Thyroid gland (tissue), 4 donors: ENCODE measurements at regions not wholly inside any gene's neighbourhood (a gene's known extent, or its start where the extent isn't known, plus 50 kb on each side); places are given as distances from the start of the nearest gene placed in this dataset.

Experiments used
- DNase-seq, 2 donors: peaks; one replicate each; pipeline ENCODE4 v3.0.0-alpha.2; 2019
- H3K27ac ChIP-seq, 3 donors: fragments of 200-600 bp; sonication (generic); 1 replicate in 2 of 3; 2 replicates in 1 of 3; pipeline ENCODE4 v1.5.1; 2016 to 2019; ENCODE audit warnings: mild to moderate bottlenecking in 1 of 3, moderate library complexity in 1 of 3
- H3K27me3 ChIP-seq: fragments of 200-600 bp; sonication (generic); one replicate; pipeline ENCODE4 v1.5.1; 2019
- H3K36me3 ChIP-seq, 2 donors: fragments of 200-600 bp; sonication (generic); one replicate each; pipeline ENCODE4 v1.5.1; 2016 to 2019
- H3K4me1 ChIP-seq, 2 donors: fragments of 200-600 bp; sonication (generic); one replicate each; pipeline ENCODE4 v1.5.1; 2017 to 2019
- H3K4me3 ChIP-seq, 3 donors: fragments of 200-600 bp; sonication (generic); replicated peaks in 1 of 3; 1 replicate in 2 of 3; 2 replicates in 1 of 3; pipeline ENCODE4 v1.5.1; 2016; ENCODE audit warnings: mild to moderate bottlenecking in 1 of 3
- H3K9me3 ChIP-seq: fragments of 200-600 bp; sonication (generic); one replicate; pipeline ENCODE4 v1.5.1; 2017
- POLR2A ChIP-seq, 2 donors: fragments of 450-650 bp; IDR thresholded peaks; one replicate each; pipeline ENCODE4 v1.6.1; 2017; ENCODE audit warnings: antibody characterized with exemption in 2 of 2, mild to moderate bottlenecking in 2 of 2, moderate library complexity in 1 of 2
- WGBS, 2 donors: methylation state at CpG; one replicate each; pipeline ENCODE4 v1.1.5; 2017; 5-methylcytosine and 5-hydroxymethylcytosine counted together
- intact Hi-C: fragments of 100-400 bp; cut with DNase I; formaldehyde crosslinking; loops from one replicate; pipeline ENCODE4 v1.15.1; 2023
- TF ChIP-seq, protein P1 (sequence below), 6 experiments: fragments of 200-600 bp in 3 of 6; fragments of 450-650 bp in 3 of 6; sonication (generic) in 3 of 6; IDR thresholded peaks; one replicate each; pipeline ENCODE4 v1.5.1; 2016 to 2019; ENCODE audit warnings: antibody characterized with exemption in 6 of 6, mild to moderate bottlenecking in 2 of 6, inconsistent platforms in 1 of 6, moderate library complexity in 1 of 6

DNA sequence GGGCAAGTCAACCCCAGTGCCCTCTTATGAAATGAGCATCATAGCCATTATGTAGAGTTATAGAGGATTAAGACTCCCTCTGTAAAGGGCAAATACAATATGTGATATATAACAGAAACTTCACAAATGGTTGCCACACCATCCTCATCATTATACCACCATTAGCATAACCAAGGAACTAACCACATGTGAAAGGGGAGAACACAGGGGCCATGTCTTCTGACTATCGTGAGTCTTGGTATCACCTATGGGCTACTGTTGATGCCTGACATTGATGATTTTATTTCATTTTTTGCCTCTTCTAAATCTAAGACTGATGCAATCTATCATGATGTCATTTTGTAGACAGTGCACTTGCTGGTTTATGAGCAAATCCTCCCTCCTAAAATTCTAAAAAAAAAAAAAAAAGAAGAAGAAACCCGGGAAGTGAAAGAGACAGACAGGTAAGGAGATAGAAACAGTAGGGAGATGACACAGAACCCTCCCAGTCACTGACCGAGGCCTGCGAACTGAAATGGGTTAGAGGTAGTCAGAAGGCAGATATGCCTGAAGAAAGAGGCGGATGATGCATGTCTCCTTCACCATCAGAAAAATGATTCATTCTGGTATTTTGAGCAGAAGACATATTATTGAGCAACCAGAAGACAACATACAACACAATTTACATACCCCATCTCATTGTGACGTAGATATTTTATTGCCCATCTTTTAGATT, 266.0 kb downstream of the DMAC1 start:
- WGBS, 2 donors, result 94 to 95% methylated on average over 6 of the region's 6 CpGs
- H3K4me3 ChIP-seq, result no peak overlapping the region
- no peak overlapping the region for H3K27ac ChIP-seq
- H3K36me3 ChIP-seq, result no peaks in the 10 kb centered on the region
- TF ChIP-seq, protein P1, sequence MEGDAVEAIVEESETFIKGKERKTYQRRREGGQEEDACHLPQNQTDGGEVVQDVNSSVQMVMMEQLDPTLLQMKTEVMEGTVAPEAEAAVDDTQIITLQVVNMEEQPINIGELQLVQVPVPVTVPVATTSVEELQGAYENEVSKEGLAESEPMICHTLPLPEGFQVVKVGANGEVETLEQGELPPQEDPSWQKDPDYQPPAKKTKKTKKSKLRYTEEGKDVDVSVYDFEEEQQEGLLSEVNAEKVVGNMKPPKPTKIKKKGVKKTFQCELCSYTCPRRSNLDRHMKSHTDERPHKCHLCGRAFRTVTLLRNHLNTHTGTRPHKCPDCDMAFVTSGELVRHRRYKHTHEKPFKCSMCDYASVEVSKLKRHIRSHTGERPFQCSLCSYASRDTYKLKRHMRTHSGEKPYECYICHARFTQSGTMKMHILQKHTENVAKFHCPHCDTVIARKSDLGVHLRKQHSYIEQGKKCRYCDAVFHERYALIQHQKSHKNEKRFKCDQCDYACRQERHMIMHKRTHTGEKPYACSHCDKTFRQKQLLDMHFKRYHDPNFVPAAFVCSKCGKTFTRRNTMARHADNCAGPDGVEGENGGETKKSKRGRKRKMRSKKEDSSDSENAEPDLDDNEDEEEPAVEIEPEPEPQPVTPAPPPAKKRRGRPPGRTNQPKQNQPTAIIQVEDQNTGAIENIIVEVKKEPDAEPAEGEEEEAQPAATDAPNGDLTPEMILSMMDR (IDR thresholded peaks at IDR 0.05), result no peak
- no peak for TF ChIP-seq POLR2A (IDR thresholded peaks at IDR 0.05)
- H3K27me3 ChIP-seq, result no peaks in the 10 kb centered on the region
- DNase-seq, result no peak
- H3K4me1 ChIP-seq, result no peaks in the 10 kb centered on the region
- no peaks in the 10 kb centered on the region for H3K9me3 ChIP-seq
- intact Hi-C loops, result loop anchor here (10.0 kb wide), 1 partner anchor 479 kb away; no protein-coding TSS in a partner anchor

DNA sequence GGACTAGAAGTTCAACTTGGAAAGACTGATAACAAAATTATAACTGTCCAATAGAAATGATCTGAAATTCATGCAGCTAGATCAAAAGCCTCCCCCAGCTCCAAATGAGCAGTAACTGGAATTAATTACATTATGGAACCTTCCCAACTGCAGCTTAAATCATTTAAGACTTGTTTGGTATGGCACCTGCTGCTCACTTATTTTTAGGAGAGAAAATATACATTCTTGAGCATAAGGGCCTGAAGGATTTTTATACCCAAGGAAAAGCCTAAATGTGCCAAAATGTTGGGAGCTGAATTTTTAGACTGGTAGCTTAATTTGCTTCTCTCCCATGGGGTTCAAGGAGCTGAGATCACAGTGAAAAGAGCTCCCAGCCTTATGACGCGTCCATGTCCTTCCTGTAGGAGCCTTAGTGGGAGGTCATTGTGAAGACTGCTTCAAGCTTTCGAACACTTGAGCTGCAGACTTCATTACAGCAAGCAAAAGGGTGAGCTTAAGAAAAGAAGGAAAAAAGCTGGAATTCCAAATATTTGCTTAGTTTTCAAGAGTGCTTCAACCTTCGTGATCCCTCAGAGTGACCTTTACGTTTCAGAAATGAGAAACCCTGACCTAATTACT, 276.0 kb downstream of the DMAC1 start:
- H3K4me1 ChIP-seq, result peaks cover 0 to 12% of the 10 kb centered on the region in 2 donors

DNA sequence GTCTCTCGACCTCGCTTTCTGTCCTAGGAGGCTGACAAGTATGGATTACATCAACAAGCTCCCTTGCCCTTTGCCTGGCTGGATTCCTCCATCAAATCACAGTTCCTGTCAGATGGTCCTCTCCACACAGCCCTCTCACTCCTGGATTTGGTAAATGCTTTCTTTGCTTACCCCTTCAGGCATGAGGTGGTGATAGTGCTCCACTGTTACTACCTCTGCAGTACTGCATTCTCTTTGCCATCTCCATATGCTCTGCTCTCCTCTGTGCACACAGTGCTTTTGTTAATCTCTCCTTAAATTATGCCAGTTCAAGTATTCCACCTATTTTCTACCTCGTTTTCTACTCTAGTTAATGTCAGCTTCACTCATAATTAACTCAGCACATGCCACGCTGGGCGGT, 279.2 kb downstream of the DMAC1 start:
- no peaks in the 10 kb centered on the region for H3K36me3 ChIP-seq
- no peaks in the 10 kb centered on the region for H3K27me3 ChIP-seq
- intact Hi-C loops, result no loop called here
- WGBS, 2 donors, result 68 to 77% methylated on average over 5 of the region's 5 CpGs
- no peak for TF ChIP-seq POLR2A (IDR thresholded peaks at IDR 0.05)
- TF ChIP-seq, protein P1 (IDR thresholded peaks at IDR 0.05), result no peak
- H3K4me3 ChIP-seq, result no peak overlapping the region
- no peak overlapping the region for H3K27ac ChIP-seq
- H3K9me3 ChIP-seq, result no peaks in the 10 kb centered on the region
- peaks cover 0 to 12% of the 10 kb centered on the region in 2 donors for H3K4me1 ChIP-seq
- DNase-seq, result no peak

More for the DNA sequence above, 276.0 kb downstream of the DMAC1 start:
- H3K27ac ChIP-seq, result peak overlapping the region in 1 of 3 donors; percentile 10
- H3K36me3 ChIP-seq, result no peaks in the 10 kb centered on the region
- intact Hi-C loops, result no loop called here
- WGBS, 2 donors, result 38 to 43% methylated on average over 5 of the region's 5 CpGs
- TF ChIP-seq, protein P1 (IDR thresholded peaks at IDR 0.05), result no peak
- no peak for TF ChIP-seq POLR2A (IDR thresholded peaks at IDR 0.05)
- no peaks in the 10 kb centered on the region for H3K27me3 ChIP-seq
- H3K9me3 ChIP-seq, result no peaks in the 10 kb centered on the region
- peak; percentile 12 to 23 for DNase-seq
- H3K4me3 ChIP-seq, result no peak overlapping the region

DNA sequence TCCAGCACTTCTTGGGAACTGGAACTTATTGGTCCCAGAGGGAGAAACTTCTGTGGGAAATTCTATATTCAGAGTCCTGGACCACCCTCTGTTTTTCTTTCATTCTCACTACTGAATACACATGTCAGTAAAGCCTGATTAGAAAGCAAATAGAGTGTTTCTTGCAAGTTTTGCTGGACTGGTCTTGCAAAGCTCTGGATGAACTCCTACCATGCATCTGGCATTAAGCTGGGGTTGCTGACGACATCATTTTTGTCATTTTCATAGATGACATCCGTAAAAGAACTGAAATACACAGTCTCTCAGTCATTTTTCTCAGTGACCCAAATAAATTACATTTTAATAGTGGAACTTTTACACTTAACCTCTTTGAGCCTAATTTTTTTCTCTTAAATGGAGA, 283.2 kb downstream of the DMAC1 start:
- intact Hi-C loops, result no loop called here
- no peak for TF ChIP-seq POLR2A (IDR thresholded peaks at IDR 0.05)
- TF ChIP-seq, protein P1 (IDR thresholded peaks at IDR 0.05), result no peak
- Histone ChIP-seq H3K27ac (no peak overlapping the region), H3K27me3 (no peaks in the 10 kb centered on the region), H3K4me3 (no peak overlapping the region), H3K36me3 (no peaks in the 10 kb centered on the region), H3K4me1 (no peaks in the 10 kb centered on the region), H3K9me3 (no peaks in the 10 kb centered on the region)
- 87 to 97% methylated on average over 2 of the region's 2 CpGs for WGBS, 2 donors
- no peak for DNase-seq

DNA sequence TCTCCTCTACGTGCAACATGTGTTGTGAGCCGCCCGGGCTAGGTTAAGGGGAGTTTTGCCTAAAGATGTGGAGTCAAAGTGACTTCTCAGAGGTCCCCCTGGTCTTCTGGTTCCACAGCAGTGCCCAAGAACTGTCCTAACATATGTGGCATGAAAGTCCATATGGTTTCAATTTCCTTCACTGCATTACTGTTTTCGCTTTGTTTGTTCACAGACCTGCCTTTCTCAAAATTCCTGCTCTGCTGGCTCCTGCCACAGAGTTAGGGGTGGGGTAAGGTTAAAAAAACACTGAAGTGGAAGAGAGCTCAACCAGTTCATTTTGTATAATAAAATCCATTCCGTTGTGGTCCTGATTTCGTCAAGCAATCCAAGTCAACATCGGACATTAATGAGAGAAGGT, 289.4 kb downstream of the DMAC1 start:
- H3K27me3 ChIP-seq, result no peaks in the 10 kb centered on the region
- H3K27ac ChIP-seq, result peak overlapping the region in 1 of 3 donors; percentile 10
- H3K4me3 ChIP-seq, result no peak overlapping the region
- intact Hi-C loops, result no loop called here
- 42 to 52% methylated on average over 7 of the region's 7 CpGs for WGBS, 2 donors
- H3K36me3 ChIP-seq, result no peaks in the 10 kb centered on the region
- H3K4me1 ChIP-seq, result peaks cover 0 to 4% of the 10 kb centered on the region in 2 donors
- no peaks in the 10 kb centered on the region for H3K9me3 ChIP-seq
- TF ChIP-seq, protein P1 (IDR thresholded peaks at IDR 0.05), result no peak
- TF ChIP-seq POLR2A (IDR thresholded peaks at IDR 0.05), result no peak
- DNase-seq, result peak in 1 of 2 donors; percentile 11
